Central memory CD8-positive, alpha-beta T cell (primary cell): ENCODE measurements at regions not wholly inside any gene's neighbourhood (a gene's known extent, or its start where the extent isn't known, plus 50 kb on each side); places are given as distances from the start of the nearest gene placed in this dataset.

ENCODE experiments used
- ATAC-seq: fragments of 150-1000 bp; cut with Tn5 transposase; replicated peaks from 2 replicates; pipeline ENCODE4 v1.10.0; 2022; ENCODE audit warnings: mild to moderate bottlenecking, moderate FRiP score, moderate number of reproducible peaks; ENCODE audit not compliant: poor library complexity, severe bottlenecking; ENCODE audit errors: extremely low read depth
- DNase-seq, 2 donors: peaks; one replicate each; pipeline ENCODE4 v3.0.0; 2021; ENCODE audit warnings: low spot score in 2 of 2
- H3K27ac Mint-ChIP-seq: one replicate; pipeline ENCODE4 v1.8.0; 2022; ENCODE audit warnings: low read depth, mild to moderate bottlenecking, moderate library complexity, mixed read lengths
- H3K27me3 Mint-ChIP-seq: one replicate; pipeline ENCODE4 v1.8.0; 2022; ENCODE audit warnings: mixed read lengths
- H3K36me3 Mint-ChIP-seq: one replicate; pipeline ENCODE4 v1.8.0; 2022; ENCODE audit warnings: mild to moderate bottlenecking, moderate library complexity, mixed read lengths; ENCODE audit not compliant: insufficient read depth
- H3K4me1 Mint-ChIP-seq: one replicate; pipeline ENCODE4 v1.8.0; 2022; ENCODE audit warnings: mixed read lengths
- H3K4me3 Mint-ChIP-seq: one replicate; pipeline ENCODE4 v1.8.0; 2022; ENCODE audit warnings: mild to moderate bottlenecking, moderate library complexity, mixed read lengths
- H3K9me3 Mint-ChIP-seq: one replicate; pipeline ENCODE4 v1.8.0; 2022; ENCODE audit warnings: mixed read lengths

DNA sequence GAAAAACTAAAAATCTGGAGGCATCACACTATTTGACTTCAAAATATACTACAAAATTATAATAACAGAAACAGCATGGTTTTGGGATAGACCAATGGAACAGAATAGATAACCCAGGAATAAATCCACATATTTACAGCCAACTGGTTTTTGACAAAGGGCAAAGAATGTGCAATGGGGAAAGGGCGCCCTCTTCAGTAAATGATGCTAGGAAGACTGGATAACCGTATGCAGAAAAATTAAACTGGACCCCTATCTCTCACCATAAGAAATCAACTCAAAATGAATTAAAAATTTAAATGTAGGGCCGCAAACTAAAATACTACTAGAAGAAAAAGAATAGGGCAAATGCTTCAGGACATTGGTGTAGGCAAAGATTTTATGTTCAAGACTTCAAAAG is 440.5 kb upstream of the SGCG start:
- no peaks in the 10 kb centered on the region for H3K27me3 Mint-ChIP-seq
- H3K4me3 Mint-ChIP-seq = no peak overlapping the region
- no peaks in the 10 kb centered on the region for H3K4me1 Mint-ChIP-seq
- ATAC-seq (no peak), DNase-seq (no peak)
- H3K36me3 Mint-ChIP-seq = peaks cover 1% of the 10 kb centered on the region
- no peaks in the 10 kb centered on the region for H3K9me3 Mint-ChIP-seq
- H3K27ac Mint-ChIP-seq = no peak overlapping the region

DNA sequence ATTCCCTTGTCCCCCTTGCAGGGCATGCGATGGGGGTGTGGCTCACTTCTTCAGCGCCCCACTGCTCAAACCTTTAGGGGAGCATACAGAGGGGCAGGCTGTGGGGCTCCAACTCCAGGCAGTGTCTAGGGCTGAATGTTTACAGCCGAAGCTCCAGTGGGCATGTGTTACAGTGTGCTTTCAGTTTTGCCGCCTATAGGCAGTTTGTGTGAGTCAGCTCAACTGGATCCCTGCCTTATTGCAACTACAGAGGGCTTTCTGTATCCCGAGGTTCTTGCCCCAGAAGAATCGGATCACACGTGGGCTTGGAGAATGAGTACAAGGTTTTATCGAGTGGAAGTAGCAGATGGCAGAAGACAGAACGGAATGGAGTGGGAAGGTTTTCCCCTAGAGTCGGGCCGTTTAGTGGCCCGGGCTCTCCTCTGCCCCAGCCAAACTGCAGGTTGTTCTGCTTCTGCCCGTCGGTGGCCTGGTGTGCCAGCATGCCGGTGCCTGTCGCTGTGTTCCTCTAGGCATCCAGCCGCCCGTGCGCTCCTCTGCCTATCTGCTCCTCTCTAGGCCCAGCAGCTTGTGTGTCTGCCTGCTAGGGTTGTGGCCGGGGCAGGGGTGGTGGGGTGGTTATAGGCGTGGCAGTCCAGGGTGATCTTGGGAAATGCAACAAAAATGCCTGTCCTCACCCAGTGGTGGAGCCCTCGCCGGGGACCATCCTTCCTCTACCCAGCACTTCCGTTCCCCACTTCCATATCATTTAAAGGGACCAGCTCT is 435.9 kb upstream of the SGCG start:
- Mint-ChIP-seq H3K9me3 (no peaks in the 10 kb centered on the region), H3K36me3 (no peaks in the 10 kb centered on the region), H3K4me1 (no peaks in the 10 kb centered on the region), H3K27ac (no peak overlapping the region), H3K27me3 (no peaks in the 10 kb centered on the region), H3K4me3 (no peak overlapping the region)
- no peak for ATAC-seq
- no peak for DNase-seq

DNA sequence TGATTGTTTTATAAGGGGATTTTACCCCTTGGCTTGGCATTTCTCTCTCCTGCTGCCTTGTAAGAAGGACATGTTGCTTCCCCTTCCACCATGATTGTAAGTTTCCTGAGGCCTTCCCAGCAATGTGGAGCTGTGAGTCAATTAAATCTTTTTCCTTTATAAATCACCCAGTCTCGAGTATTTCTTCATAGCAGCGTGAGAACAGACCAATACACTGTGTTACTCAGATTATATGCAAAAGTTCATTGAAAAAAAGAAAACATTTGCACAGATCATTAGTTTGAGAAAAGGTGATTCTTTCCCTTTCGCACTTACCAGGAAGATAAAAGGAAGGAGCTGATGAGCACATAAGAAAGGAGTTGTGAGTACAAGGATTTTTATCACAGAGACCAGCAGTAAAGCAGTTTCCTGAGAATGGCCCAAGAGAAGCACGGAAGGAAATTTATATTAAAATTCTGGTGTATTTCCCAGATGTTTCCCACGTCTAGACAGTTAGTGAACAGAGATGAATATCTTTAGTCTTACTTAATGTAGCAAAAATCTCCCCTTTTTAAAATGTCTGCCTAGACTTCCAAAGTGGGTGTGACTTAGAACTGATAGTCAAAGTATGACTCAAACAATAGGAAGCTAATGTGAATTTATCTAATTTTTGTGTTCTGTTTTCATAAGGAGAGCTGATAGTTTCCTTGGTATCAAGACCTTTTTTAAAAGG is 431.8 kb upstream of the SGCG start:
- no peaks in the 10 kb centered on the region for H3K4me1 Mint-ChIP-seq
- DNase-seq (no peak), ATAC-seq (no peak)
- H3K4me3 Mint-ChIP-seq = no peak overlapping the region
- no peaks in the 10 kb centered on the region for H3K27me3 Mint-ChIP-seq
- H3K9me3 Mint-ChIP-seq = no peaks in the 10 kb centered on the region
- H3K36me3 Mint-ChIP-seq = no peaks in the 10 kb centered on the region
- no peak overlapping the region for H3K27ac Mint-ChIP-seq

DNA sequence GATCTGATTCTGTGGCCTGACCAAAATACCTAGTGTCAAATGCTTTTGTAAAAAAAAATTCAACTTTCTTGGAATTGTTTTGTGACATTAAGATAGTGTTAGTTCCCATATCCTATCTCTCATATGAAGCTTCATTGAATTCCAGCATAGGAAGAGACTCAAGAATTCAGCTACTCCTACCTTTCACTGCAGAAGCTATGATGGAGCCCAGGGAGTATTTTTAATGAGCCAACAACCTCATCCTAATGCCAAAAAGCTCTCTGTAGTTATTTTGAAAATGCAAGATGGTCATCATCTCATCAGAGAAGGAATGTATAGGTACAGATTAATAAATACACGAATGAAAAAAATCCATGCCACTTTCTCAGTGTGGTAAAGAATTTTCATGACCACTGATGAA is 431.2 kb upstream of the SGCG start:
- Mint-ChIP-seq H3K4me3 (no peak overlapping the region), H3K36me3 (no peaks in the 10 kb centered on the region), H3K9me3 (no peaks in the 10 kb centered on the region), H3K27me3 (no peaks in the 10 kb centered on the region), H3K27ac (no peak overlapping the region), H3K4me1 (no peaks in the 10 kb centered on the region)
- ATAC-seq = no peak
- DNase-seq = no peak

DNA sequence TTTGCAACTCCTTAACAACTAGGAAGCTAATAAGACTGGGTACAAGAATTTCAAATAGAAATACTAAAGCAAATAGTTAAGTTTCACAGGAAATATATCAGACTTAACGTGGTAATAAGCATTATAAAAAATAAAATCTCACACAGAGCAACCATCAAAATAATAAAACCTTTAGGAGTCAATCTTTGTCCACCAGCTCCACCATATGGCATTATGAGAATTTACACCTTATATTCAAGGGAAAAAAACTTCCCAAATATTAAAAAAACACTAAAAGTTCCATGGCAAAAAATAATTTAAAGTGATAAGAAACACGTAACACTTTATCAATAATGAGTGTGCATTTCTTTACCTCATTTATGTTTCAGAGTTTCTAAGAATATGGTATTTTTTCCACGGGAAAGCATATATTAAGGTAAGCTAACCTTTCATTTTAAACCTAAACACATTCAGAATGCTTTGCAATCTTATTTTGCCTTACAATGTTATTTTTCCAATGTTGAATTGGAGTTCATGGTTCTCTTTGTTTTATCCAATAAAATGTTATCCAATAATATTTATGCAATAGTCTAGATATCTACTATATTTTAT is 423.2 kb upstream of the SGCG start:
- Mint-ChIP-seq H3K4me3 (no peak overlapping the region), H3K9me3 (no peaks in the 10 kb centered on the region), H3K27me3 (no peaks in the 10 kb centered on the region), H3K36me3 (no peaks in the 10 kb centered on the region), H3K27ac (no peak overlapping the region), H3K4me1 (no peaks in the 10 kb centered on the region)
- DNase-seq (no peak), ATAC-seq (no peak)

DNA sequence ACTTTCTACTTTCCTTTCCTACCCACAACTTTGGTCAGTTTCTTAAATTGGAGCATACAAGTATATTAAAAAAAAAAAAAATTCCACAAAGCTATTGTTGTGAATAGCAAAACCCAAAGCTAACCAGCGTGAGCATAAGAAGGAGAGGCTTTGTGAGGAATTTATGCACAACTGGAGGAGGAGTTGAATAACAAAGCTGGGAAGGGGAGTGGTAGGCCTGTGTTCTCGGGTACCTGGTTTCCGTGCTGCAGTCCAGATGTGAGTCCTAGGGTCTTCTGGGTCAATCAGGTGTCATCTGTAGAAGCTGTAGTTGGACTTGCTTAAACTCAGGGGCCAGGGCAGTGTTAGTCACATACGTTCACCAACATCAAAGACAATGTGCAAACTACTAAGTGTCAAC is 422.5 kb upstream of the SGCG start:
- H3K9me3 Mint-ChIP-seq = no peaks in the 10 kb centered on the region
- H3K4me3 Mint-ChIP-seq = no peak overlapping the region
- H3K4me1 Mint-ChIP-seq = no peaks in the 10 kb centered on the region
- H3K36me3 Mint-ChIP-seq = no peaks in the 10 kb centered on the region
- no peak for DNase-seq
- H3K27me3 Mint-ChIP-seq = no peaks in the 10 kb centered on the region
- no peak overlapping the region for H3K27ac Mint-ChIP-seq
- no peak for ATAC-seq

DNA sequence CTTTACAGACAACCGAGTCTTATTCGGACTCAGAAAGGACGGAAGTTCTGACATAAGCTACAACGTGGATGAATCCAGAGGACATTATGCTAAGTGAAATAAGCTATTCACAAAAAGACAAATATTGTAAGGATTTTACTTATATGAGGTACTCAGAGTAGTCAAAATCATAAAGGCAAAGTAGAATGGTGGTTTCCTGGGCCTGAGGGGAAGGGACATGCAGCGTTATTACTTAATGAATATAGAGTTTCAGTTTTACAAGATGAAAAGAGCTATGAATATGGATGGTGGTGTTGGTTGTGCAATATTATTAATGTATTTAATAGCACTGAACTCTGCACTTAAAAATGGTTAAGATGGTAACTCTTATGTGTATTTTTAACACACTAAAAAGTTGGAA is 419.1 kb upstream of the SGCG start:
- Mint-ChIP-seq H3K36me3 (no peaks in the 10 kb centered on the region), H3K27ac (no peak overlapping the region), H3K4me3 (no peak overlapping the region), H3K4me1 (no peaks in the 10 kb centered on the region), H3K9me3 (no peaks in the 10 kb centered on the region), H3K27me3 (no peaks in the 10 kb centered on the region)
- no peak for ATAC-seq
- DNase-seq = no peak

DNA sequence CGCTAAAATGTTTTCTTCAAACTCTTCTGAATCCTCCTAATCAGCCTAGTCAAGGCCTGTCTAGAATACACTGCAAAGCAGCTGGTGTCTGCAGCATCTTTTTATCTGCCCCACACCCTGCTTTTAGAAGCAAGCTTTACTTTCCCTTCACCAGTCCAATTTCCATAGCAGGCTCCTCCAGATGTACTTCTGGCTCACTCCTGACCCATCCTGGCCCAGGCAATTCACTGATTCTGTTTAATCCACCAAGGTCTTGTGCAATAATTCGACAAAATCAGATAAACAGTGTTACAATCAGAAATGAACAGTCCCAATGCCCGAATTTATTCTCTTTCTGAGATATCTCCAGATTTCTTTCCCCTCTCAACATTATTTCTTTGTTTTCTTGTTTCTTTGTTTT is 415.2 kb upstream of the SGCG start:
- H3K4me3 Mint-ChIP-seq = no peak overlapping the region
- H3K27ac Mint-ChIP-seq = no peak overlapping the region
- no peaks in the 10 kb centered on the region for H3K36me3 Mint-ChIP-seq
- H3K4me1 Mint-ChIP-seq = no peaks in the 10 kb centered on the region
- no peak for DNase-seq
- ATAC-seq = no peak
- H3K9me3 Mint-ChIP-seq = no peaks in the 10 kb centered on the region
- no peaks in the 10 kb centered on the region for H3K27me3 Mint-ChIP-seq

DNA sequence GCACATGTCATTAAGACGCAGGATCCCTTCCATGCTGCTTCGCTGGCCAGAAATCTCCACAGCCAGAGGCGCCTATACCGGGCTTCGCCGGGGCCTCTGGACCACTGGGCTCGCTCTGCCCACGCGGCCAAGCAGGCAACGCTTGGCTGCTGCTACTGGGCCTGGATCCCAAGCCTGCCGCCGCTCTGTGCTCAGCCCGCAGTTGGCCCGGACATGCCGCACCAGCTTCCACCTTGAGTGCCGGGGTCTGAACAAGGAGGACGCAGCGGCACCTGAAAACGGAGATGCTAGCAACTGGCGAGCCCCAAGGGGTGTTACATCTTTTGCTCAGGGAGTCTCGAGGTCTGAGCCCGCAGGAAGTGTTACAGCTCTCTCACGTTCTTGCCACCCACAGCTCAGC is 409.9 kb upstream of the SGCG start:
- ATAC-seq = no peak
- Mint-ChIP-seq H3K27ac (no peak overlapping the region), H3K4me1 (no peaks in the 10 kb centered on the region), H3K9me3 (peaks cover 4% of the 10 kb centered on the region), H3K4me3 (no peak overlapping the region), H3K27me3 (no peaks in the 10 kb centered on the region), H3K36me3 (no peaks in the 10 kb centered on the region)
- DNase-seq = no peak

DNA sequence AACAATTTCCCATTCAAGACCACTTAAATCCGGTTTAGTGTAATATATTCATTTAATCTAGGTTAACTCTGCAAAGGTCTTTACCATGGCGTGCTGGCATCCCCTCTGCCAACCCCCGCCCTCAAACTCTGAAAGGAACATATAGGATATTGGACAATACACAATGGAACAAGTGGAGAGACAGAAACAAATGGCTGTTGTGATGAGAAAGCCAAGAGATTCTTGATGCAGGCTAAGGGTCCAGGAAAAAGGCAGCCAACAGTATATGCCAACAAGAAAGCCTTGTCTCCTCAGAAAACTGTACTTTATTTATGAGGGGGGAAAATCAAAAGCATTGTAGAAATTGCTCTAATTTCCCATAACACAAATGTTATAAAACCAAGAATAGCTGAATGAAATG is 407.3 kb upstream of the SGCG start:
- Mint-ChIP-seq H3K4me3 (no peak overlapping the region), H3K27ac (no peak overlapping the region), H3K27me3 (no peaks in the 10 kb centered on the region), H3K9me3 (peaks cover 5% of the 10 kb centered on the region), H3K36me3 (no peaks in the 10 kb centered on the region), H3K4me1 (no peaks in the 10 kb centered on the region)
- ATAC-seq (no peak), DNase-seq (no peak)

DNA sequence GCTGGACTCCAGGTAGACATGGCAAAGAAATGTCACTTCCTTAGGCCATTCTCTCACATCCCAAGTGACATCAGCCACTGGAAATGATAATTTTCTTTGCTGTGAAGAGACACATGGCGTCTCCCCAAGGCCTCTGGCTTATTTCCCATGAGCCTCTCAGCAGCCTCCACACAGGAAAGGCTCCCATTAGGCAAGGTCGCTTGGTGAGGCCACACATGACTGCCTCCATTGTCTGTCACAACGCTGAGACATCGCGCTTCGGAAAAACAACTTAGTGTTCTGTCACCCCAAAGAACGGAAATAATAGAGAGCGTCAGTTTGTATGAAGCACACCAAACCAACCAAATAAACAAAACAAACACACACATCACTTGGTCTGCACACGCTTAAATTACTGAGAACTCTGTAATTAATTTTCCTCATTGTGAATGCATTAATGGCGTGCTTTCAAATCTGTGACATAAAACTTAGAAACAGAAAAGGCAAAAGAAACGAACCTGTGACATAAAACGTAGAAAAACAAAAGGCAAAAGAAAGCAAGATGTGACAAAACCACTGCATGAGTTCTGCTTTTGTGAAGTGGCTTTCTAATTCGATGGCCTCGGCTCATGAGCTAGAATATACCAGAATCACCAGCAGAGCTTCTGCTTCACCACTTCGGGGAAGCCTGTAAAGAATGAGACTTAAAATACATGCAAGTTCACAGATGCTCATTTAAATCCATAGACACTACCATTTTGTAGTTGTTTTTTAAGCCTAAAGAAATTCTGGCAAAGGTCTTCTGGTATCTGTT is 404.2 kb upstream of the SGCG start:
- DNase-seq = no peak
- H3K9me3 Mint-ChIP-seq = peaks cover 5% of the 10 kb centered on the region
- H3K27me3 Mint-ChIP-seq = no peaks in the 10 kb centered on the region
- no peak overlapping the region for H3K4me3 Mint-ChIP-seq
- H3K36me3 Mint-ChIP-seq = no peaks in the 10 kb centered on the region
- no peaks in the 10 kb centered on the region for H3K4me1 Mint-ChIP-seq
- no peak overlapping the region for H3K27ac Mint-ChIP-seq
- no peak for ATAC-seq

DNA sequence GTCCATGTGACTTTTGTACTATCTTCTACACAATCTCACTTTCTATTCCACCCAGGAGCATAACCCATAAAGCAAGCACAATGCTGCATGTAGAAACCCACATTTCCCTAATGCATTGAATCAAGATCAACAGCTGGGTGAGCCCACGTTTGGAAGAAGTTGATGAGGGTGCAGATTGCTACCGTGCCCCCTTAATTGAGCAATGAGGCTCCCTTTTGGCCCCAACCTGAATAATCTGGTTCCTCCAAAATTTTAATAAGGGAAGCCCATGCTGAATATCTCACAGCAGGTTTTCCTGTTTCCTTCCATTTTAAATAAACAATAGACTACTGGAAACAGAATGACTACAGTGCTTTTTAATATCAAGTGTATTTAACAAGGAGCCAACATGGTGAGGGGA is 403.6 kb upstream of the SGCG start:
- ATAC-seq (no peak), DNase-seq (no peak)
- H3K4me1 Mint-ChIP-seq = no peaks in the 10 kb centered on the region
- H3K36me3 Mint-ChIP-seq = no peaks in the 10 kb centered on the region
- peaks cover 5% of the 10 kb centered on the region for H3K9me3 Mint-ChIP-seq
- H3K27ac Mint-ChIP-seq = no peak overlapping the region
- no peaks in the 10 kb centered on the region for H3K27me3 Mint-ChIP-seq
- no peak overlapping the region for H3K4me3 Mint-ChIP-seq
